Sciatic nerve (tissue), 2 donors: ENCODE measurements at regions not wholly inside any gene's neighbourhood (a gene's known extent, or its start where the extent isn't known, plus 50 kb on each side); places are given as distances from the start of the nearest gene placed in this dataset.
"Not testable (repeated sequence)": the region's sequence is repeated elsewhere in the genome, so short reads cannot be mapped to it uniquely, and the experiment has no call there.

ENCODE experiments used
- ATAC-seq: fragments of 200-7000 bp; cut with Tn5 transposase; one replicate; pipeline ENCODE4 v1.9.1; 2020; ENCODE audit warnings: mild to moderate bottlenecking, moderate library complexity
- DNase-seq: peaks from one replicate; pipeline ENCODE4 v3.0.0-alpha.2; 2020; ENCODE audit warnings: low spot score
- intact Hi-C: fragments of 100-400 bp; cut with DNase I; formaldehyde crosslinking; loops from one replicate; pipeline ENCODE4 v1.14.2; 2022
- donor health status: DM: no; HTN: no; CAD: no.
- donor health status: DM: no; HTN: no; CAD: no.

DNA sequence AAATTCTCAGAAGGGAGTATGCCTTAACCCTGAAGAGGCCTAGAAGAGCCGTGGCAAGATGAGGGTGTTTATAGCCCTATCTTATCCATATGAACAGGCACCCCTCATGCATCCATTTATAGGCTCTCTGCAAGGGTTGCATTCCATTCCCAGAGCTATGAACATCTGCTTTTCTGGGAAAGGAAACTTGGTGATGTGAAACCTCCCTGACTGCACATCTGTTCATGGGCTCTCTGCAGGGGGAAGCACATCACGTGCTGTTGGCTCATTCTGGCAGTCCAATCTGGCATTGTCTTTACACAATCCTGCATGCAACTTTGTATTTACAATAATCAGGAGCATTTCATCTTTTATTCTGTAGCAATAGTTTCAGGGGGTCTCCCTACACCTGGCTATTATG lies 143.6 kb upstream of the API5 start:
- ATAC-seq, result not testable (repeated sequence)

DNA sequence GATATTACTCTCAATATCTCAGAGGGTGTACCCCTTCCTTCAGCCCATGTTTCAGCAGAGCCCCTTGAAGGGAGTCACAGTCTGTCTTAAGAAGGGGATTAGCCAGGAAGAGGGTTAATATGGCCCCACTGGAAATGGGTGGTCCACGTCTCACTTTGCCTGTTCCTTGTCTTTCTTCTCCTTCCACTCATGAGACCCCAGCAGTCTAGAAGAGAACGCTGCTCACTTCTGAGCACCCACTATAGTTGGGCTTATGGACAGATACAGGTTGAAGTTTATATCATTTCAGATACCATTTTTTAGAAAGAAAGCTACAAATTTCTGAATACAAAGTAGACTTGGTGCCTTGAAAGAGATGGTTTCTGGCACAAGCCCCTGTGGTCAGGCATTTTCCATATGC lies 139.3 kb upstream of the API5 start:
- no peak for DNase-seq
- intact Hi-C loops, result no loop called here
- ATAC-seq, result no peak

More for the DNA sequence above, 143.6 kb upstream of the API5 start:
- DNase-seq, intact Hi-C loops: not testable (repeated sequence)

DNA sequence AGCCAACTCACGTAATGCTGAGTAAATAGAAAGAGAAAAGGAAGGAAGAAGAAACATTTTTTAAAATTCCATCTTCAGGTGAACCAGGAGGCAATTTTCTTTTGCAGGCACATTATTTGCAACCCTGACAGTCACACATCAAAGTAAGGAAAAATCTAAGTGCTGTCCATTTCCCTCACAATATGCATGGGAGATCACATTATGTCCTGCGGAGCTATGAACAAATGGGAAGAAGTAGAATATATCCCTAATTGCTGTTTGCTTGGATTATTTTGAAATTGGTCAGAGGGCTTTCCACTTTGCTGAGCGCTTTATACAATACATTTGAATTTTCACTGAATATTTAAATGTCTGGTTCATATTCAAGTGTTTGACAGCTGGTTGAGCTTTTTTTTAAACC lies 133.8 kb upstream of the API5 start:
- ATAC-seq (no peak), DNase-seq (no peak)
- intact Hi-C loops, result no loop called here

DNA sequence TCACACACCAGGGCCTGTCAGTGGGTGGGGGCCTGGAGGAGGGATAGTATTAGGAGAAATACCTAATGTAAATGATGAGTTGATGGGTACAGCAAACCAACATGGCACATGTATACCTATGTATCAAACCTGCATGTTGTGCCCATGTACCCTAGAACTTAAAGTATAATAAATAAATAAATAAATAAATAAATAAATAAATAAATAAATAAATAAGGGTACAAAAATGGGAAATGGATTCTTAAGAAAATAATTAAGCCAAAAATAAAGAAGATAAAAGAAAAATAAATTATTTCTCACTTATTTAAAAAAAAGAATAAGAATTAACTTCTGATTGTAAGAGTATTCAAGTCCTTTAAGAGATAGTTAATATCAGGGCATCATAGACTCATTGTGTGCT lies 117.3 kb upstream of the API5 start:
- DNase-seq, result not testable (repeated sequence)

DNA sequence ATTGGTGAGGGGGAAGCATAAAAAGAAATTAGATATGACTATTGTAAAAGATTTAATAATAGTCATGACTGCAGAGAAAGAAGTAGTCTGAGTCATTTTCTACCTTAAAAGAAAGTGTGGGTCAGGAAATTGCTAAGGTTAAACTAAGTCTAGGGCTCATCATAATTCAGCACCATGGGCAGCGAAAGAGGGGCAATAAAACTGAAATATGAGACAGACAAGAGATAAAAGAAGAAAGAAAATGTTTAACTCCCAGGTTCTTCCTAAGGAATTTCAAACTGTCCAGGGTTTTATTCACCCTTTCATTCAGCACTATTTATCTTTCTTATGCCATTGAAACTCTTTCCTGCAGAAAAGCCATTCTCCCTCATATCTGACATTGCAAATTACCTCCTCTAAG lies 114.4 kb upstream of the API5 start:
- ATAC-seq (no peak), DNase-seq (no peak)
- intact Hi-C loops, result no loop called here

More for the DNA sequence above, 117.3 kb upstream of the API5 start:
- intact Hi-C loops, result loop anchor here (5.0 kb wide), 1 partner anchor 1712 kb away; no protein-coding TSS in a partner anchor
- not testable (repeated sequence) for ATAC-seq

DNA sequence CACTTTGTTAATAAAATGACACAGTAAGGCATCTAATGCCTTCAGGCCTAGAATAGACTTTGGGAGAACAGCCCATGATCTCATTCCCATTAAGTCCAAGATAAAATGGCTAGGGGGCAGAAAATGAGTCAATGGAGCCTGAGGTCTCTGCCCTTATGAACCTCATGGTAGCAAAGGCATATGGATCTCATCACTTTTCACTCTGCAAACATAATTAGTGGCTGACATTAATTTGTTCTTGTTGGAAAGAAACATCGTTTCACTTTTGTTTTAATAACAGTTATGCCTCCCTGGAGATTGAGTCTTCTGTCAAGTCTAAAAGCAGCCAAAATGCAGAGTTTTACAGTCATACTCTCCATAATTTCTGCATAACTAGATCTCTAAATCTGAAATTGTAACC lies 111.8 kb upstream of the API5 start:
- no peak for ATAC-seq
- DNase-seq, result no peak
- intact Hi-C loops, result no loop called here

DNA sequence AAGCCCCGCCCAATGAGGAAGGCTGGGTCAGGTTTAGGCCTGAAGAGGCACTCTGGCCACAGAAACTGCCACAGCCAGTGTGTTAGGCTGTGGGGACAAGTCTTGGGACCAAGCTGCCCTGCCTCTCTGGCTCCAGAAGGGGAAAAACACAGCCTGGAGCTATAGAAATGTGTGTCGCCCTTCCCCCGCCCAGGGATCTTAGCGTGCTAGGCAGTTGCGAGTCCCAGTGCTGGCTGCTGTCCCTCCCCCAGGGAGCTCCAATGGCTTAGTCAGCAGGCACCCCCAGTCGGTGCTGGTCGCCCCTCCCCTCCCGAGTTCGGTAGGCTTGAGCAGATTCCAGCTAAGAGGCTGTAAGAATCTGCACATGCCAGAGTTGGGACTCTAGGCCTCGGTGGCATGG lies 99.5 kb upstream of the API5 start:
- intact Hi-C loops, result no loop called here
- DNase-seq (no peak), ATAC-seq (no peak)

DNA sequence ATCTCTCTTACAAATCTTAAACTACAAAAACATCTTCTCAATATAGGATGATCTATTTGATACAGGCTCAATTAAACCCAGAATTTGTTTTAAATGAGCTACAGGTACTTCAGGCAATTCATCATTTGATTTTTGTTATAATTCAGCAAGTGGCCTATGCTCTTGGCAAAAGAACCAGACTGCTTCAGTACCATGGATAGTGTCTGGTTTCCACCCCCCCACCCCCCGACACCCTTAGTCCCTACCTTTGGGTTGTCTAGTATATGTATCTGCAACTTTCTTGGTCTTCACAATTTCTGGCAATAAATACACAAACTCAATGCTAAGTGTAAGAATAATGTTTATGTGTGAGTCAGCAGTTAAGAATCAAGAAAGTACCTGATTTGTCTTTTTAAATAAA lies 97.3 kb upstream of the API5 start:
- intact Hi-C loops, result no loop called here
- ATAC-seq, result no peak

DNA sequence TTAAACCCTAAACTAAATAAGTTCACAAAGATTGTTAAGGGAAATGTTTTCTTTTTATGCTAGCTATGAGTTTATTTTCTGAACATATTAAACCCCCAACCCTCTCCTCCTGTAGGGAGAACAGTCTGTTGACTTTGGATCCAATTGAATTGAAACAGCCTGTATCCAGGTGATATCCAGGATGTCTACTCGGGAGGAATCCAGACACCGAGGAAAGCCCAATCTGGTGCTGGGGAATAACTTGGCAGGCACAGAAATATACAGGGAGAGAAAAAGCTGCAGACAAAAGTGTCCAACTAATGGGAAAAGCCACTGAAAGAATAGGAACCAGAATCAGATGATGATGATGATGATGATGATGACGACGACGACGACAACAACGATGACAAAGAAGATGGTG lies 93.9 kb upstream of the API5 start:
- no peak for DNase-seq
- intact Hi-C loops, result no loop called here

More for the DNA sequence above, 97.3 kb upstream of the API5 start:
- no peak for DNase-seq

DNA sequence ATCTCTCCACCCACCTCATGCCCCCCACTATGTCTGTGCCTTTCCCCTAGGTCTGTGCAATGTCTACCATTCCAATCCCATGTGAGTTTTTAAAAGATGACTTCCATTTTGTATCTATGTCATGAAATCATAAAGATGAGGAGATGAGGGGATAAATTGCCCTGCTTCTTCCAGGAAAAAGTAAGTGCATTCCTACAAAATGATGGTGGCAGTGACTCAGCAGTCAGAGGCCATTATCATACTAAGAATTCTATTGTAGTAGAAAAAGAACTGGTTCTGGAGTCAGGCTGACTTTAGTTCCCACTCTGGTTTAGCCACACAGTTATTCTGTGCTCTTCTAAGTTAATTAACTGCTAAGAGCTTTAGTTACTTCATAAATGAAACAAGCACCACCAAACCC lies 89.6 kb upstream of the API5 start:
- intact Hi-C loops, result no loop called here
- ATAC-seq (no peak), DNase-seq (no peak)

More for the DNA sequence above, 93.9 kb upstream of the API5 start:
- ATAC-seq, result no peak

DNA sequence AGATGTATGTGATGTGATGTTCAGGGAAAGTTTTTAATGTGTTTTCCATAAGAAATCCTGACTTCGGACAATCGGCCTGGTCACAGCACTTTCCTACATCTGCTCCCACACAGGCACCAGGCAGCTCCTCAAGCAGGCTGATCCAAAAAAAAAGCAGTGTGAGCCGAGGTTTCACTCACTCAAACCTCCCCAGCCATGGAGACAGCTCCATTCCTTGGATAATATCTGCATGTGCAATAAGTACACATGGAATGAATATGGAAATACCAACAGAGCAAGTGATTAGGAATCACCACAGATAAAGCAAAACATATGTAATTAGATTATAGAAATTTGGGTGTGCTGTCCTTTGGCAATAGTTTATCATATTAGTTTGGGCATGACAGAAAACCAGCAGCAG lies 88.8 kb upstream of the API5 start:
- intact Hi-C loops, result no loop called here
- ATAC-seq, result no peak
- no peak for DNase-seq

DNA sequence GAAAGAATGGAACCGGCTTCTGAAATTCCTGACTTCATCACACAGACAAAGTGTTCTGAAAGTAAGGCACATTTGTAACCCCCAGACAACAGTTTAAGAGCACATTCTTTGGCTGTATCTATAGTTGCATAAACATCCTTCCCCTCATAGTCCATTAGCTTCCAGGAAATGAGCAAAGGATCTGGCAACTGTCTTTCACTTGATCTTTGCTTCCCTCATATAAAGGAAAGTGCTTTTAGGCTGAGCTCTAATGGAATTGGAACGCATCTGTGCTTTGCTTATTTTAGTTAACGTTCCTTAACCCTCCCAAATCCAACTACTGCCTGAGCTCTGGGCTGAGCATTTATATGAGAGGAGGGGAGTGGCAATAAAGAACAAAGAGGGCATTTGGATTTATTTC lies 76.9 kb upstream of the API5 start:
- ATAC-seq, result no peak

DNA sequence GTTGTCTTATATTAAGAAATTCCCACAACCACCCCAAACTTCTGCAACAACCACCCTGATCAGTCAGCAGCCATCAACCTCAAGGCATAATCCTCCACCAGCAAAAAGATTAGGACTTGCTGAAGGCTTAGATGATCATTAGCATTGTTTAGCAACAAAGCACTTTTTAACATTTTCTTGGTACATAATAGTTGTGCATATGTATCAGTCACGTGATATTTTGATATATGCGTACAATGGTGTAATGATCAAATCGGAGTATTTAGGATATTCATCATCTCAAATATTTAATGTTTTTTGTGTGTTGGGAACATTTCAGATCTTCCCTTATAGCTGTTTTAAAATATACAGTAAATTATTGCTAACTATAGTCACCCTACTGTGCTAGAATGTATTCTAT lies 73.5 kb upstream of the API5 start:
- intact Hi-C loops, result loop anchor here (1.0 kb wide), 1 partner anchor 46 kb away; no protein-coding TSS in a partner anchor
- ATAC-seq, result no peak
- DNase-seq, result no peak

More for the DNA sequence above, 76.9 kb upstream of the API5 start:
- no peak for DNase-seq
- intact Hi-C loops, result no loop called here

DNA sequence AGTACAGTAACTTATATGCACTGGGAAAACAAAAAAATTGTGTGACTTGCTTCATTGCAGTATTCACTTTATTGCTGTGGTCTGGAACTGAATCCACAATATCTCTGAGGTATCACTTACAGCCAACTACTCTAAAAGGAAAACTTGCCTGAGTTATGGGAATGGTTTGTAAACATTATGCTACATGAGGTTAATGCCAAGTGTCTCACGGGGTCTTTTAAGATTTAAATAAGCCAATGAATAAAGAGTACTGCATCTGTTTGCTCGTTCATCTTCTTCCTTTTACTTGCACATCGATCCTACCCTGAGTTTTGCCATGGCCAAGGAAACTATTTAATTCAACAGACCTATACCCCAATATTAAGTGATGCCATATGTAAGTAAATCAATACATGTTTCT lies 72.0 kb upstream of the API5 start:
- no peak for ATAC-seq
- no peak for DNase-seq
- intact Hi-C loops, result no loop called here

DNA sequence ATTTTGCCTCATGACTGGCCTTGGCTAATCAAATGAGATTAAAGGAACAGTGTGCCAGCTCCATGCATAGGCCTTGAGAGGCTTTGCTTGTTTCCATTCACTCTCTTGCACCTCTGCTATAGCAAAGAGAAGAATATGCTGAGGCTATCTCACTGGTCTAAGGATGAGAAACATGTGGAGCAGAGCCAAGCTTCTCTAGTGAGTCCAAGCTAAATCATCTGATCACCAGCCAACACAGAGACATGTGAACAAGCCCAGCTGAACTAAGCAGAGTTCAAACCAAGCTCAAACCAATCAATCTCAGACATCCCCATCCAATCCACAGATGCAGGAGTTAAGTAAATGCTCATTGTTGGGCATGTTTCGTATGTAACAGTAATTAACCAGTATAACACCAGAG lies 69.4 kb upstream of the API5 start:
- no peak for ATAC-seq
- intact Hi-C loops, result no loop called here

DNA sequence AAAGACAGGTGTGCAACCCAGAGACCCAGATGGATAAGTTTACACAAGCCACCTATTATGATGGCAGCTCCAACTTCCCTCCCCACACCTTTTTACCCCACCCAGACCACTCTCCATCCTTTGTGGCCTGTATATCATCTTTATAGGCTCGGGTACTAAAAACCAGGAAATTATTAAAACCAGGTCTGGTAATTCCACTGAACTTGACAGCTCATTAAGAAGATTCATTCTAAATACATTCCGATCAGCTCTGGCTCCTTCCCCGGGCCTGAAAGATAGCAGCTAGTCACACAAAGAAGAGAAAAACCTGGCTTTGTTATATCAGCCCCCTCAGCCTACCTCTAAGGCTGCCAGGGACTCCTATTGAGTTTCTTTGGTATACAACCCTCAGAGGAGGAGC lies 67.9 kb upstream of the API5 start:
- intact Hi-C loops, result no loop called here
- no peak for ATAC-seq
- no peak for DNase-seq

More for the DNA sequence above, 69.4 kb upstream of the API5 start:
- DNase-seq, result no peak

DNA sequence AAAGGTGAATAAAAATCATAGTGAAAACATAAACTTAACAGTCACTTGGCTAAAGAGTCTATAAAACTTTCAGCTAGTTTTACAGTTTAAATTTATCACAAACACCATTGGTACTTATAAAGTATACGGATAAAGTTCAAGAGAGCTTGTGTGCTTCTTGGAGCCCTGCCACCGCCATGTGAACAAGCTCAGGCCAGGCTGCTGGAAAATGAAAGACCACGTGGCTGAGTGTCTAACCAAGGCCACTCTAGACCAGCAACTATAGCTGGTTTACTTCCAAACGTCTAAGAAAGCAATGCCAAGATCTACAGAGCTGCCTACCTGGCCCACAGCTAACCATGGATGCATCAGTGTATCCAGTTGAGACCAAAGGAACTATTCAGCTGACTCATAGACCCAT lies 66.3 kb upstream of the API5 start:
- DNase-seq (no peak), ATAC-seq (no peak)
- intact Hi-C loops, result no loop called here

DNA sequence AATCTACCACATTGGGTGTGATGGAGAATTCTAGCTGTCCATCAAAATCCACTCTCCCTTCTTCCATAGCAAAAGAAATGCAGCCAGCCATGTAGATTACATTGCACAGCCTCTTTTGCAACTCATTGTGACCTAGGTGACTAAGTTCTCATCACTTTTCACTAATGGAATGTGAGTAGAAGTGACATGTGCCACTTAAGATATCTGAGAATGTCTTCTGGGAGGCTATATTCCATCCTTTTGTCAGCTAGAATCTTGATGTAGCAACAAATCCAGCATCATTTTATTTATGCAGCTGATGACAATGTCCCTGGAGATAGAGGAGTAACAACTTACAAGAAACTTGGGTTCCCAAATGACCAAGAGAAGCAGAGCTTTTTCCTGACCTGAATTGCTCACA lies 61.5 kb upstream of the API5 start:
- intact Hi-C loops, result no loop called here
- no peak for DNase-seq
- ATAC-seq, result no peak

DNA sequence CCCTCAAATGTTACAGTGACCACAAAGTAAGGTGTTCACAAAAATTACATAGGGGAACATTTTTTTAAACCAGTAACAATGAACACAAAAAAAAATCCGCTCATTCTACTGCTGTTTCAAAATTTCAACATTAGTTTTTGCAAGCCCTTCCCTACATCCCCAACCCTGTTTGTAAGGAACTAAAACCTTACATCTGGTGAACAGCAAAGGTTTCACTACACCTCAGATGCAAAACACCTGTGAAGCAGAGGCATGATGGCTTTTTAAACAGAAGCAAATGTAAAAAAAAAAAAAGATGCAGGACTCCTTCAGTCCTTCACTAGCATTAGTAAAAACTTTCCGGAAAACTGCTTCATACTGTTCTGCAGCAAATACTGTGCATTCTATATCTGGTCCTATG lies 50.0 kb upstream of the API5 start:
- intact Hi-C loops, result no loop called here
- DNase-seq (no peak), ATAC-seq (no peak)
